ENCODE measurements at regions not wholly inside any gene's neighbourhood (a gene's known extent, or its start where the extent isn't known, plus 50 kb on each side); places are given as distances from the start of the nearest gene placed in this dataset.

DNA sequence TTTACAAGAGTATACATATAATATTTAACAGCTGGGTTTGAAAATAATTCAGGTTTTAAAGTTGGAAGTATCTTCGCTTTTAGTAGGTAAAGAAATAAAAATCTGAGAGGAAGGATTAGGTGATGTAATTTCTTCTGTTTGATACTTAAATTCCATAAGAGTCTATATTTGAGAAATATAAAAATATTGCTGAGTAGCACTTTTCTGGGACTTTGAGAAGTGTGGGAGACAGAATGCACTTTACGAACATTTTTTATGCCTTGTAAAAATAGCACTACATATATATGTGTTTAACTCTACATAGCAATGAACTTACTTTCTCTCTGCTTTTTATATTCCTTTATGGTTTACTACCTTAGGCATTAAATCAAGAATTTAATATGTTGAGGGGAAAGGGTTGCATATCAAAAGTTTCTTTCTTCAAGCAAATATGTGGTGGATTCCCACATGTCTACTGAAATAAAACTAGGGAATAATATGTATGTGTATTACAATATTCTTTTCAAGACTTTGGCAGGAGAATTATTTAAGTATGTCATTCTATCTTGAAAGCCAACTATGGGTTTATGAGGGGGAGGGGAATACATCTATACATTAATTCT is 266.7 kb upstream of the ADAMTS5 start:
- TF ChIP-seq, protein P1, sequence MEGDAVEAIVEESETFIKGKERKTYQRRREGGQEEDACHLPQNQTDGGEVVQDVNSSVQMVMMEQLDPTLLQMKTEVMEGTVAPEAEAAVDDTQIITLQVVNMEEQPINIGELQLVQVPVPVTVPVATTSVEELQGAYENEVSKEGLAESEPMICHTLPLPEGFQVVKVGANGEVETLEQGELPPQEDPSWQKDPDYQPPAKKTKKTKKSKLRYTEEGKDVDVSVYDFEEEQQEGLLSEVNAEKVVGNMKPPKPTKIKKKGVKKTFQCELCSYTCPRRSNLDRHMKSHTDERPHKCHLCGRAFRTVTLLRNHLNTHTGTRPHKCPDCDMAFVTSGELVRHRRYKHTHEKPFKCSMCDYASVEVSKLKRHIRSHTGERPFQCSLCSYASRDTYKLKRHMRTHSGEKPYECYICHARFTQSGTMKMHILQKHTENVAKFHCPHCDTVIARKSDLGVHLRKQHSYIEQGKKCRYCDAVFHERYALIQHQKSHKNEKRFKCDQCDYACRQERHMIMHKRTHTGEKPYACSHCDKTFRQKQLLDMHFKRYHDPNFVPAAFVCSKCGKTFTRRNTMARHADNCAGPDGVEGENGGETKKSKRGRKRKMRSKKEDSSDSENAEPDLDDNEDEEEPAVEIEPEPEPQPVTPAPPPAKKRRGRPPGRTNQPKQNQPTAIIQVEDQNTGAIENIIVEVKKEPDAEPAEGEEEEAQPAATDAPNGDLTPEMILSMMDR (conservative IDR thresholded peaks at IDR 0.05; ENCODE audit: low read length), result no peak
- TF ChIP-seq EZH2phosphoT487 (IDR thresholded peaks at IDR 0.05; ENCODE audit: borderline replicate concordance), result no peak

Data from Loucy (cell line).